ENCODE measurements at regions not wholly inside any gene's neighbourhood (a gene's known extent, or its start where the extent isn't known, plus 50 kb on each side); places are given as distances from the start of the nearest gene placed in this dataset.

- TF ChIP-seq CTCF (IDR thresholded peaks at IDR 0.05) (no peak), POLR2A (IDR thresholded peaks at IDR 0.05) (no peak)
Measured at GRCh38 chr11:116166573-116167465, 606.0 kb downstream of the BUD13 start.
